ENCODE measurements at regions not wholly inside any gene's neighbourhood (a gene's known extent, or its start where the extent isn't known, plus 50 kb on each side); places are given as distances from the start of the nearest gene placed in this dataset.
"Not testable (repeated sequence)": the region's sequence is repeated elsewhere in the genome, so short reads cannot be mapped to it uniquely, and the experiment has no call there.

DNA sequence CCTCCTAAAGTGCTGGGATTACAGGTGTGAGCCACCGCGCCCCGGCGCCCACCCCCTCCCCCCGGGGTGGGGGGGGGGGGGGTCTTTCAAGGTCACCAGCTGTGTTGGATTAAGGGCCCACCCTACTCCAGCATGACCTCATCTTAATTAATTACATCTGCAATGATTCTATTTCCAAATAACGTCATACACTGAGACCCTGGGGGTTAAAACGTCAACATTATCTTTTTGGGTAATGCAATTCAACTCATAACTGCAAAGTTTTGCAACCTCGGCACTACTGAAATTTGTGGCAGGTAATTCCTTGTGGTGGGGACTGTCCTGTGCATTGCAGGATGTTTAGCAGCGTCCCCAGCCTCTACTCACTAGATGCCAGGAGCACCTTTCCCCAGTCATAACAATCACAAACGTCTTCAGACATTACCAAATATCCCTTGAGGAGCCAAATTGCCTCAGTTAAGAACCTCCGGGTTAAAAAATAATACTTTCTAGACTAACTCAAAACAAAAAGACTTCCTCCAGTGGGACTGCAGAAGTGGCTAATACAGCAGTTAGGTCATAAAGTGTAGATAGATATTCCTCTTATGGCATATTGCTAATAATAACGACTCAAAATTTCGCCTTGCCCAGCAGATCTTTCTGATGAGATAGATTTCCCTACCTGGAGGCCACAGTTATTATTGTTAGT lies 233.0 kb upstream of the KAZN start:
- no peak for DNase-seq

DNA sequence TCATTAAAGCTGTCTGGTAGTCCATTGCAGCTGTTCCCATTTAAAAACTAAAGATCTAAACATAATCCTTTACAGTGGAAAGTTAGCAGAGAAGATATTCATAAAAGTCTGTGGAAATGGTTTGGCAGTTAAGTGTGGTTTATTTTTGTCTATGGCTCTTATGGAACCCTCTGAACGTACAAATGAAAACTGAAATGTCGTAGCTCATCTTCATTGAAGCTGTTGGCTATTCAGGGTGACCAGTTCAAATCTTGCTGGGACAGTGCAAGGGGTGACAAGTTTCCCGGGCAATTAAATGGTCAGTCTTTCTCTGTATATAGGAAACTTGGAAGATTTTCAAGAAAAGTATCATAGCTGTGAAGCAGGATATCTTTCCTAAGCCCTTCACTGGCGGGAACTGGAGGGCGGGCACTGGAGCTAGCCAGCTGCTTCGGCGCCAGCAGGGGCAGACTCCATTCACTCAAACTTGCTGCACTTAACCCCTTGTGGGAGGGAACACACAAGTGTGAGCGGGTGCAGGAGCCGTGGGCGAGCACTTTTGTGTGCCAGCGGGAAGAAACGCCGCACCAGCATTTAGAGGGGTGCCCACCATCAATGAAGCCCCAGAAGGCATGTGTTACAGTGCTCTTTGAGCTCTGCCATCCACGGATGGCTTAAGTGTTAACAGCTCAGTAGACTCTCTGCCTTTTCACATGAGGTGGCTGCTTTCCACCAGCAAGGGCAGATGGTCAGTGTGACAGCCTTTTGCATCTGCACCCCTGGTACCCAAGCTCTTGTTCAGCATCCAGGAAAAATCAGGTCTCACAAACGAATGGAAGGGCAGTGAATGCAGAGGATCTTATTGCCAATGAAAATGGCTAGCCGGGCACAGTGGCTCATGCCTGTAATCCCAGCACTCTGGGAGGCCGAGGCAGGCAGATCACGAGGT lies 232.1 kb upstream of the KAZN start:
- peak; percentile 63 for DNase-seq

DNA sequence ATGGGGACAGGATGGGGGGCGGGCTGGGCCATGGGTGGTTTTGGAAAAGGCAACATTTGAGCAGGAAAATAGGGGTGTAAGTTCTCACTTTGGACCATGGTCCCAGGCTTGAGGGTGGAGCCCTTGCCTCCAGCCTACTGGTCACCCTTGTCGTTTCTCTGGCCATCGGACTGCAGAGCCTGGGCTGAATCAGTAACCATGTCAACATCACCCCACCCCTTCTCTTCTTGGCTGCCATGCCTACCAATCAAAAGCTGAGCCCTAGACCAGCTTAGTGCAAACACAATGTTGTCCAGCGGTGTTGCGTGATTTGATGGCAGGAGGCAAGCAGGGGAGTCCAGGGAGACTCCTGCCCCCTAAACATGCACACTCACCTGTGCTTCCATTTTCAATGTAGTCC lies 231.0 kb upstream of the KAZN start:
- DNase-seq: no peak

DNA sequence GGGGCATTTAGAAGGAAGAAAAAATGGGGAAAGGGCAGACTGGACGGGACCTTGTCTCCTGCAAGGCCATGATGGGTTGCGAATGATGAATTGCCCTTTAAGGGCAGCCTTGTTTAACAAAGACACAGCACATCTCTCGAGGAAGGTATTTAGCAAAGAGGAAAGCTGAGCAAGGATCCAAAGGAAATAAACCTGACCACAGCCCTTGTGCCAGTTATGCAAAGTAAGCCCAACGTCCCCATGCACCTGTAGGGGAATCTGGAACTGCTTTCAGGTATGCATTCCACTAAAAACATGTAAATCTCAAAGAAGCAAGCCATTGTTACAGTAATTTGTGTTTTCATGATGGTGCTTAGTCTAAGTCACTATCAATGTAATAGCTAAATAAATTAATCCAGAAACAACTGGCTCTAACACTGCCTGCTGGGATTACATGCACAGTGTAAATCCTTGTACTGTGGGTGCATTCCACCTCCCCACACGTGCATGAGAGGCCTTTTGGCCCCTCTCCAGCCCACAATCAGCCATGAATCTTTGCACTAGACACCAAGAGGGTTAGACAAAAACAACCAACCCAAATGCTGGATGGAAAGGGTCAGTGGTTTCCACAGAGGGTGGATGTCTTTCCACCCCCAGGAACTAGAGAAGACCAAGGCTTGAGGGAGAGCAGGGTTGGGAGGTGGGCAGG lies 228.8 kb upstream of the KAZN start:
- no peak for DNase-seq

DNA sequence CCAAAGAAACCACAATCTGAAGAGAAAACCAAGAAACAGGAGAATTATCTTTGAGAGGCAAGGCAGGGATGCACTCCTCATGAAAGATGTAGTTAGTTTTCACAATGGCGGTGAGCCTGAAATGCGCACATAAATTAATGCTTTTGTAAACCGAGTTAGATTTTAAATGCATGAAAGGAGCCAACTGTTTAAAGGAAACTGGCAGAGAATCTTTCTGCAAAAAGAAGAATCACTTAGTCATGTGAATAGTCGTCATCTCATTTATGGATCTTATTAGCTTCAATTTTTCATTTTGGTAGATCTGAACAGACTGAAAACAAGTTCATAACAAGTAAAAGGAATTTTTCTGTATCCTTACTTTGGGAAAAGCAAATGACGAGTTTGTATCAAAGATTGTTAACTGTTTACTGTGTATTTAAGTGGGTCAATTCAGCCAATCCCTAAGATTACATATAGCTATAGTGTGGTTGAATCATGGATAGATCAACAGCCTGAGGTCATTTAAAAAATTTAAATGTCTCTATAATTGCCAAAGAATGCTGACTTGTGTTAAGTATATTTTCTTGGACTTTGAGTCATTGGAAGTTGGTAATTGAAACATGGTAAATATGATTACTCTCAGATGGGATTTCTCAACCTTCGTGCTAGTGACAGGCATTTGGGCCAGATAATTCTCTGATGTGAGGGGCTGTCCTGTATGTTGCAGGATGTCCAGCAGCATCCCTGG lies 226.6 kb upstream of the KAZN start:
- no peak for DNase-seq

DNA sequence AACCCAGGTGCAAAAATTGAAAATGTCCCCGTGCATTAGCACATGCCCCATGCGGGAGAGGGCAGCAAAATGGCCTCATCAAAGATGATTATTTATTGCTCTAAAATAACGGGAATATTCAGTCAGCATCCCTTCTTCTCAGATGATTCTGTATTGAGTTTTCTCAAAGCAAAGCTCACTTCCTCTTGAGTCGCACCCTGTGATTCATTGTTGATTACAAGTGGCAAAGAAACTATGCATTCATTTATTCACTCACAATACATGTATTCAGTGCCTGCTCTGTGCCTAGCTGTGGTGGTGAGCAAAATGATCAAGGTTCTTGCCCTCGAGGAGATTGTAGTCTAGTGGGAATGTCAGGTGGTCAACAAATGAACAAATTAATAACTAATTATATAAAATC lies 226.0 kb upstream of the KAZN start:
- DNase-seq: no peak

DNA sequence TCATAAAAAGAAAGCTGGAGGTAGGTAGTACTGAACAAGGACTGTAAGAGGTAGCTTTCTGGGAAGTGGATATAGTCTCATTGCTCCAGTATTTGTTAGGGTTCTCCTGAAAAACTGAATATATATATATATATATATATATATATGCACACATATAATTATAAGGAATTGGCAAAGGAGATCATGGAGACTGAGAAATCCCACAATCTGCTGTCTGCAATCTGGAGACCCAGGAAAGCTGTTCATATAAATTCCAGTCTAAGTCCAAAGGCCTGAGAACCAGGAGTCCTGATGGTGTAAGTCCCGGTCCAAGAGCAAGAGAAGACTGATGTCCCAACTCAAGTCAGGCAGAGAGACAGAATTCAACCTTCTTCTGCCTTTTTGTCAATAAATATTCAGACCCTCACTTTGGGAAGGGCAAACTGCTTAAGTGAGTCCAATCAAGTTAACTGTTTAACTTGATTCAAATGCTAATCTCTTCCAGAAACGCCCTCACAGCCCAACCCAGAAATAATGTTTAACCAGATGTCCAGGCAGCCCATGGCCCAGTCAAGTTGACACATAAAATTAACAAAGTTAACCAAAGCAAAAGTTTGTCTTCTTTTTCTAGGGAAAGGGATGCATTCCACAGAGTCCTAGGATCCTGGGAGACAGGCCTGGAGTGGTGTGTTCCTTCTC lies 225.3 kb upstream of the KAZN start:
- DNase-seq: no peak

DNA sequence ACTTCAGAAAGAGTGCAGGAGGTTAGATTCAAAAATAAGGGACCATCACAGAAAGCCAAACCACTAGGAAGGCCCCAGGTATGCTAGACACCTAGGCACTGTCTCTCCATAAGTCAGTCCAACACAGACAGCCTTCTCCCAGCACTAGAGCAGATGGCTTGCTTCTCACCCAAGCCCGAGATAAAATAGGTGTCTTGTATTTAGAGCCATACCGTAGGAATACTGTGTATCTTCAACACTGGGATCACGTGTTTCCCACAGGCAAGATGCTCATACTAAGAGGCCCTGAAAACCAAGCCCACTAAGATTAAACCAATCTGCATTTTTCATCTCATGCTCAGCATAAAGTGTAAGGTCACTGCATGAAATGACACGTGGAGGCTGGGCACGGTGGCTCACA lies 223.3 kb upstream of the KAZN start:
- DNase-seq: no peak

DNA sequence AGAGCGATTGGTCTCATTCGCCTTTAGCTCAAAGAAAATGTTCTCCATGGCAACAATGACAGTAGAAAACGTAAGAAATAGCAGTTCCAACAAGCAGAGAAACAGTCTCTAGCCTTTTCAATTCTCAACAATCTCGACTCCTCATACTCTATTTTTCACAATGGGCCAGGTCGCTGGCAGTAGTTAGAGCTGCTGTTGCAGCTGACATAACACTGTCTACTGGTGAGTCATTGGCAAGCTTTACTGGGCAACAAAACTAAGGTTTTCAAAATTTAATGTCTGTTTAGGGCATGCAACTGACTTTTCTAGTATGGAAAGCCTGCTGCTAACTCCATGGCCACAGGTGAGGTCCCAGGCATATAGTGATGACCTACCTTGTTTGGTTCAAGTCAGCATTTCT lies 221.1 kb upstream of the KAZN start:
- no peak for DNase-seq

DNA sequence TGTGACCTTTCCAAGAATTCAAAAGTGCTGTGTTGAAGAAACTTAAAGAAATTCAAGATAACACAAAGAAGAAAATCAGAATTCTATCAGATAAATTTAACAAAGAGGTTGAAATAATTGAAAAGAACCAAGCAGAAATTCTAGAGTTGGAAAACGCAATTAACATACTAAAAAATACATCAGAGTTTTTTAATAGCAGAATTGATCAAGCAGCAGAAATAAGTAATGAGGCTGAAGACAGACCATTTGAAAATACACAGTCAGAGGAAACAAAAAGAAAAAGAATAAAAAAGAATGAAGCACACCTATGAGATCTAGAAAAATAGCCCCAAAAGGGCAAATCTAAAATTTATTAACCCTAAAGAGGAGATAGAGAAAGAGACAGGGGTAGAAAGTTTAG lies 218.1 kb upstream of the KAZN start:
- DNase-seq: no peak

DNA sequence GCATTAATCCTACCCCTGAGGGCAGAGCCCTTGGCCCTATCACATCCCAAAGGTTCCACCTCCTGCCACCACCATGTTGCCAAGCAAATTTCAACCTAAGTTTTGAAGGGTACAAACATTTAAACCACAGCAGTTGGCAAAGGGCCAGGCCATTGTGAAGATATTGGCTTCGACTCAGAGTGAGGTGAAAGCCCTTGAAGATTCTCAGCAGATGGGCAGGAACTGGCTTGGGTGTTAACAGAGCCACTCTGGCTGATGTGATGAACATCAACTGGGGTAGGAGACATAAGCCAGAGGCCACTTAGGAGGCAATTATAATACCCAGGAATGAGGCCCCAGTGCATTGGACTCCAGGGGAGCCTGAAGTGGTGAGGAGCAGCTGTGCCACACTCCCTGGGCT lies 207.7 kb upstream of the KAZN start:
- DNase-seq: no peak

DNA sequence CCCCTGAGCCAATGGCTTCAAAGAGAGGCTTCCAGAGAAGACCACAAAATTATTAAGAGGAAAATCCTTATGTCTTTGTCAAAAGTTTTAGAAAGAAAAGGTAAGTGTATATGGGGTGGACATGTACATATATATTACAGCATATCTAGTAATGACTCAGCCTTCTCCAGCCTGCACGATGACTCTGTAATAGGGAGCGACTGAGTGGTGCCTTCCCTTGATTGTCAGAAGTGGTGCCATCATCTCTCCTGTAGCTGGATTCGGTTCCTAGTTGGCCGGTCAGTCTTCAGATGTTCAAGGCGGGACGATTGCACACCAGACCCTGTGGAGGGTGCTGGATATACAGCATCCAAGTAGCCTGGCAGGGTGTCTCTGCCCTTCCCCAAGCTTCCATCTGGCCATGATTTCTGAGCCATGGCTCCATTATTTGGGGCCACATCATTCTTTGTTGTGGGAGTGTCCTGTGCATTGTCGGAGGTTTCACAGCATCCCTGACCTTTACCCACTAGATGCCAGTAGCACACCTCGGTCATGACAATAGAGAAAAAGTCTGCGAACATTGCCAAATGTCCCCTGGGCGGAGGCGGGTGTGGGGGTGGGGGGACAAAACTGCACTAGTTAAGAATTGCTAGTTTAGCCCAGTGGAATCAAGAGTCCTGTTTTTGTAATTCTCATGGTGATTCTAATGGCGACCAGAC lies 206.2 kb upstream of the KAZN start:
- no peak for DNase-seq

DNA sequence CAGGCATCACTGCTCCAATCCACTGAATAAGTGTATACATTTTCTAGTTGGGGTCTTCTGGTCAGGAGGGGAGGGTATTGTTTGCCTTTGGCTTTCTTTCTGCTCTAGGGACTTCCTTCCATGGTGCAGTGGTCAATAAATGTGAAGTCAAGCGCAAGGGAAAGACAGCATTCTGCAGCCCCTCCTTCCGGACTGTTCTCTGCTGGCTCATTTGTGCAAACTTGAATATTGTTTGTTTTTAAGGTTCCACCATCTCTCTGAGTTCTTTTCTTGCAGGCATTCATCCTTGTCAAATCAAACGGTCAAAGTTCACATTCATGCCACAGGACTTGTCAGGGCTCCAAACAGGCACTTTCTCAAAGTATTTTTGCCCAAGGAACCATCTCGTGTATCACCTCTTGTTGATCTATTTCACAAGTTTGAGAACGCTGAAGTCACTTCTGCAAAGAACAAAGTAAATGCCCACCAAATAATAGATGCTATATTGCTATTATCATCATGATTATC lies 205.6 kb upstream of the KAZN start:
- DNase-seq: no peak

DNA sequence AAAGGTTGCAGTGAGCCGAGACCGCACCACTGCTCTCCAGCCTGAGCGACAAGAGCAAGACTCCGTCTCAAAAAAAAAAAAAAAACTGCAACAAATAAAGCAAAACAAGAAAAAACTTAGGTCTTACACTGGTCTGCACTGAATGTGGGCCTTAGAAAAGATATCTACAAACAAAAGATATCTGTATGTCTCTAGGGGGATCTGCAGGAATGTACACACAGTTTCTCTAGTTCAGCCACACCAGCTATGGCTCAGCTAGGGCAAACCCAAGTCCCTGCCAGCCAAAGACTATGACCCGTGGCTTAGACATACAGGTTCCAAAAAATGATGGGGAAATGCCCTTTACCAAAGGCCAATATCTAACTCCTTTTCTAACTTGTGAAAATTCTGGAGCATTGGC lies 202.4 kb upstream of the KAZN start:
- no peak for DNase-seq

DNA sequence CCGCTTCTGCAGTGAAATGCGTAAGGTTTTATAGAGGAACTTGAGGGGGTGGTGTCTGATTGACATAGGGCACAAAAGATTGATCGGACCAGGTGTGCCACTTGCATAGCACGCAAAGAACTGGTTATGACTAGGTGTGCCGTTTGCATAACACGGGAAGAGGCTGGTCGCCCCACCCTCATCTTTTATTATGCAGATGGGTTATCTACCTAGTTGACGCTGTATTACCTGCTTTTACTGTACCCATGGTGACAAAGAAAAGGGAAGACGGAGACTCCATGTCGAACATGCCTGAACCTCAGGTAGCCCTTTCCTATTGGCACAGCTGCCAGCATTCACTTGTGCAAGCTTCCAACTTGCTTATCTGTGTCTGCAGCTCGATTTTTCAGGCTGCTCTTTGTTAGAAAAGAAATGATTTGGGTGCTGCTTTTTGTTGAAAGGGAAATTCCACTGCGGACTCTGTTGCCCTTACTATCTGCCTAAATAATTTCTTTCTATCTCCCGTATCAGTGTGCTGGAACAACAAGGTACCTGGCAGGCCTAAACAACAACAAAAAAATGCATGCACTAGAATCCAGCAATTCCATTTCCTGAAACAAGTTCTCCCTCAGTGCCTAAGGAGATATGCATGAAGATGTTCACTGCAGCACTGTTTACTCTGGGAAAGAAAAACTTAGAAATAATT lies 194.4 kb upstream of the KAZN start:
- no peak for DNase-seq

DNA sequence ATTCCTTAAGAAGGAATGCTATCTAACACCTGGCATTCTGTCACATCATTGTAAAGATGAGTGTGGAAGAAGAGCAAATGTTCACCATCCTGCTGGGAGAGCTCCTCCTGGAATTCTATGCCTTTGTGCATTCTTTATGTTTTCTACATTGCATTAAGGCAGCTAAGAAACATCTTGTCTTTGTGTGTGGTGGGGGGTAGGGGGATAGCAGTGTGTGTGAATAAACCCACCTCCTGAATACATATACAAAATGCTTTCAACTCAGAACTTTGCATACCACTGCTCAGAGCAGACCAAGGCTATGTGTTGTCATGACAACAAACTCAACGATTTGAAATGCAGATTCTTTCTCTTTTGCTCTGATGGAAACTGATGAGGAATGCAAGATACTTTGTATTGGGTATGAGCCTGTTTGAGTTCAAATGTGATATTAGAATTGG lies 193.6 kb upstream of the KAZN start:
- DNase-seq: no peak

DNA sequence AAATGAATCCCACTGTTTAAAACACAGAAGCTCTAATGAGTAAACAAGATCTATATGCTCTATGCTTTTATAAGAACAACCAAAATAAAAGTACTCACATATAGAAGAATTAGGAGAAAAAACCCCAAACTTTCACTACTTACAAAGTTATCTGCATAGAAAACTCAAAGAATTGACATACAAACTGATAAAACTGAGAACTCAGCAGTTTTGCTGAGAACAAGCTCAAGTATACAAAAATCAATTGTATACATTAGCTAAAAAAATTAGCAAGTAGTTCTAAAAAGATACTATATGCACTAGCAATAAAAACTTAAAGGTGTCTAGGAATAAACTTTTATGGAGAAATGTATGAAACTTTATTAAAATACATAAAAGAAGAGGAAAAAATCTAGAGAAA lies 186.2 kb upstream of the KAZN start:
- DNase-seq: no peak

DNA sequence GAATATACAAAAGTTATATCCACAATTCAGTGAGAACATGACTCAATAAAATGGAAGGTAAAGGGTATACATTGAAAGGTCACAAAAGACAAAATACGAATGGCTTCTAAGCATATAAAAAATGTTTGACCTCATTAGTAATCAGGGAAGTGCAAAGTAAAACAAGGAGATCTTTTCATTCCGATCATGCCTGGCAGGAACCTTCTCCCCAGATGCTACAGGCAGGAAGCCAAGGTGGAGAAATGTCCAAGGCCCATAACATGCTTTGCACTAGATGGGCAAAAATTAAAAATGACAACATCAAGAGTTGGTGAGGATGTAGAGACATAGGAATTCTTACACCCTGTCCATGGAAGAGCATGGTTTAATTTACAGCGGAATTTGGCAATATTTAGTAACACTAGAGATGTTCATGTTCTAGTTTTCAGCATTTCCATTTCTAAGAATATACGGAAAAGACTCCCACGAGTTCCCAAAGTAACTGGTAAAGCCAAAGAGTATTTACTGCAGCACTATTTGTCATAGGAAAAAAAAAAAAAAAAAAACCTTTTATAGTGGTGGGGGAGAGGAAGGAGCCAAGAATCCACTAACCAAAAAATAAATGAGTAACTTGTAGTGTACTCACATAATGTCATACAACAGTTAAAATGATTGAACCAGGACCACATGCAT lies 184.5 kb upstream of the KAZN start:
- no peak for DNase-seq

DNA sequence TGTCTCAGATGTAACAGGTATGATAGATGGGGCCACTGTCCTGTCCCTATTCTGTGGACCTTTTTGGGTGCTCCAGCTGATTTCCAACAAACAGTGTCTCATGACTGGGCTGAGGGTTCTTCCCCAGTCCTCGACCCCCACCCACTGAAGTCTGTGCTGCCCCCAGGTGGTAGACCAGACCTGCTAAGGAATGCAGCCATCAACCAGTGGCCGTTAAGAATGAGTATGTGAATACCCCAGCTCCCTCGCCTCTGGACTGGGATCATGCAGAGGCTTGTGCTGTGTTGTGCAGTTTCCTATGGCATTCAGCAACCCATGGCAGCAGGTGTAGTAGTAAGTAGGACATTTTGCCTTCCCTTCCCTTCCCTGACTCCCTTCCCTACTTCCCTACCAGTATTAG lies 183.1 kb upstream of the KAZN start:
- no peak for DNase-seq

DNA sequence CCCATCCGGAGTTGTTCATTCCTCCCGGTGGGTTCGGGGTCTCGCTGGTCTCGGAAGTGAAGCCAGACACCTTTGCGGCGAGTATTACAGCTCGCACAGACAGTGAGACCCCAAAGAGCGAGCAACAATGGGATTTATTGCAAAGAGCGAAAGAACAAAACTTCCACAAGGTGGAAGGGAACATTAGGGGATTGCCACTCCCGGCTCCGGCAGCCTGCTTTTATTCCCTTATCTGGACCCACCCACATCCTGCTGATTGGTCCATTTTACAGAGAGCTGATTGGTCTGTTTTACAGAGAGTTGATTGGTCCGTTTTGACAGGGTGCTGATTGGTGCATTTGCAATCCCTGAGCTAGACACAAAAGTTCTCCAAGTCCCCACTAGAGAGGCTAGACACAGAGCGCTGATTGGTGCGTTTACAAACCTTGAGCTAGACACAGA lies 178.7 kb upstream of the KAZN start:
- not testable (repeated sequence) for DNase-seq

All from DMS 273 treated with DMSO at 0.1 percent for 48 hours (cell line).